ENCODE measurements at regions not wholly inside any gene's neighbourhood (a gene's known extent, or its start where the extent isn't known, plus 50 kb on each side); places are given as distances from the start of the nearest gene placed in this dataset.
"Not testable (repeated sequence)": the region's sequence is repeated elsewhere in the genome, so short reads cannot be mapped to it uniquely, and the experiment has no call there.

- H4K5ac ChIP-seq (ENCODE audit: low read depth, low read length); H3K23ac ChIP-seq (ENCODE audit: low read depth, low read length); DNase-seq; H2AFZ ChIP-seq (replicated peaks; ENCODE audit: low read length, poor library complexity); H3K36me3 ChIP-seq (ENCODE audit: control insufficient read depth, insufficient read depth, low read length); H3K18ac ChIP-seq (ENCODE audit: low read depth, low read length); H3K9ac ChIP-seq (ENCODE audit: low read depth, low read length); H3K4me1 ChIP-seq (ENCODE audit: control insufficient read depth, insufficient read depth, low read length); H3K9me3 ChIP-seq (ENCODE audit: control insufficient read depth, insufficient read depth, low read length); in situ Hi-C loops (cut with MboI; ENCODE audit: low sequenced_read_pairs); H2BK120ac ChIP-seq (ENCODE audit: low read depth, low read length); H3K56ac ChIP-seq (ENCODE audit: extremely low read depth, insufficient read depth, low read length); H4K20me1 ChIP-seq (ENCODE audit: insufficient read depth, low read length); H3K4me2 ChIP-seq (ENCODE audit: low read depth, low read length); H3K27me3 ChIP-seq (ENCODE audit: control insufficient read depth, insufficient read depth, low read length); H3K4ac ChIP-seq (ENCODE audit: low read depth, low read length); H3K27ac ChIP-seq (ENCODE audit: insufficient read depth, low read length); H2AK5ac ChIP-seq (ENCODE audit: low read depth, low read length); H3K4me3 ChIP-seq (ENCODE audit: insufficient read depth, low read depth, low read length); H2BK5ac ChIP-seq (ENCODE audit: low read depth, low read length, poor library complexity, severe bottlenecking); ATAC-seq (ENCODE audit: low read depth); H4K8ac ChIP-seq (ENCODE audit: low read depth in 2 of 2, low read length in 2 of 2); H3K9me1 ChIP-seq (ENCODE audit: insufficient read depth, low read length); dilution Hi-C loops (cut with HindIII; ENCODE audit: low sequenced_read_pairs, unreplicated experiment); POLR2A ChIA-PET (ENCODE audit: unreplicated experiment); intact Hi-C loops (cut with micrococcal nuclease); H2AK9ac ChIP-seq (replicated peaks; ENCODE audit: low read depth, low read length, poor library complexity); H3K79me1 ChIP-seq (ENCODE audit: low read depth in 1 of 2, low read length in 2 of 2); H3K14ac ChIP-seq (replicated peaks; ENCODE audit: low read depth, low read length); H4K91ac ChIP-seq (ENCODE audit: insufficient read depth, low read depth, low read length); BruUV-seq (replicated peaks); CTCF ChIA-PET; H2BK20ac ChIP-seq (ENCODE audit: low read depth, low read length); H2BK15ac ChIP-seq (ENCODE audit: low read depth, low read length): not testable (repeated sequence)
- no CpG with 5 or more reads among the region's 1 CpG for WGBS, 2 experiments (ENCODE audit: extremely low coverage in 2 of 2, insufficient read length in 1 of 2)
These were observed 1522.9 kb upstream of the TPTE start for GRCh38 chr21:8998480-8998879.
